Stimulated activated naive B cell treated with anti-CD40 and anti-IgM and Interleukin-4, amounts not matched to agents 10 μg/mL and 1 μg/mL and 100 μg/mL, for 72 hours (primary cell): ENCODE measurements at regions not wholly inside any gene's neighbourhood (a gene's known extent, or its start where the extent isn't known, plus 50 kb on each side); places are given as distances from the start of the nearest gene placed in this dataset.
A peak's percentile ranks its signal among the peaks of the same experiment; 100 is the strongest.

Experiments
- ATAC-seq, 2 donors: fragments of 150-1000 bp; cut with Tn5 transposase; replicated peaks; 2 replicates each; pipeline ENCODE4 v1.10.0; 2021; ENCODE audit warnings: moderate library complexity in 1 of 2
- DNase-seq: peaks from one replicate; pipeline ENCODE4 v3.0.0; 2021
- H3K27ac Mint-ChIP-seq: one replicate; pipeline ENCODE4 v1.8.0; 2022; ENCODE audit warnings: mild to moderate bottlenecking, mixed read lengths
- H3K27me3 Mint-ChIP-seq, 2 donors: one replicate each; pipeline ENCODE4 v1.8.0; 2022; ENCODE audit warnings: mixed read lengths in 2 of 2
- H3K36me3 Mint-ChIP-seq, 2 donors: one replicate each; pipeline ENCODE4 v1.8.0; 2022; ENCODE audit warnings: mixed read lengths in 2 of 2, mild to moderate bottlenecking in 1 of 2
- H3K4me1 Mint-ChIP-seq, 2 donors: one replicate each; pipeline ENCODE4 v1.8.0; 2022; ENCODE audit warnings: mixed read lengths in 2 of 2, mild to moderate bottlenecking in 1 of 2
- H3K4me3 Mint-ChIP-seq, 2 donors: one replicate each; pipeline ENCODE4 v1.8.0; 2022; ENCODE audit warnings: mild to moderate bottlenecking in 2 of 2, mixed read lengths in 2 of 2, moderate library complexity in 1 of 2
- H3K9me3 Mint-ChIP-seq, 2 donors: one replicate each; pipeline ENCODE4 v1.8.0; 2022; ENCODE audit warnings: mixed read lengths in 2 of 2, mild to moderate bottlenecking in 1 of 2

DNA sequence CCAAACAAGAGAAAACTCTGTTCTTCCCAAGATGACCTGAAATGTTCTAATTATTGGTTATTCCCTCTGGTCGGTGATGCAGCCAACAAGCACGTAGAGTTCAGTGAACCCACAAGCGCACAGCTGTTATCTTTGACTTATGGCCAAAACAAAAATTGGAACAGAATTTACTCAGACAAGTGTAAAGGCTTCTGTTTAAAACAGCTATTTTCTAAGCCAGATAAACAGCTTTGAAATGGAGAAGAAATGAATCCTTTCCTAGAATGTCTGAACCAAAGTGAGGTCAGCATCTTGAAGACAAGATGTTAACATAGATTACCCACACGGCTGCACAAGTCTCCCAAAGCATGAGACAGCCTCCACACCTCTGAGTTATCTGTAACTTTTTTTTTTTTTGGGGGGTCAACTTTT is 669.2 kb downstream of the DIAPH3 start:
- ATAC-seq (no peak), DNase-seq (no peak)
- H3K4me1 Mint-ChIP-seq: no peaks in the 10 kb centered on the region
- no peaks in the 10 kb centered on the region for H3K36me3 Mint-ChIP-seq
- H3K27me3 Mint-ChIP-seq: peaks cover 0 to 2% of the 10 kb centered on the region in 2 donors
- H3K27ac Mint-ChIP-seq: no peak overlapping the region
- H3K9me3 Mint-ChIP-seq: peaks cover under 1 to 4% of the 10 kb centered on the region in 2 donors
- no peak overlapping the region for H3K4me3 Mint-ChIP-seq

DNA sequence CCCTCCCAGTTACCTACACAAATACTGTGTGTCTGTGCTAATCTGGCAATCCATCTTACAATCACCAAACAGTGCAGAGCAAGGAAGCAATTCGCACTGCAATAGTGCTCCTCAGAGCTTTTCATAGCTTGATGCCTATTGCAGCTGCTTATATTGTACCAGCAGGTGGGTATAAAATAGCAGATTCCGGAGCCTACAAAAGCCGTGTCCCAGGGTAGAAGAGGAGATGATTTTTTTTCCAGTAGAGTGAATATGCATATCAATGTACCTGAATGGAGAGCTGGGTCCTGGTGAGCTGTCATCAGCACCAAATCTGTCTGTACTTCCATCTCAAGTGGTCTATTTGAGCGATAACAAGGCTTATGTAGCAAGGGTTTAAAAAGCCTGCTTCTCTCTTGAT is 668.4 kb downstream of the DIAPH3 start:
- peaks cover 3 to 6% of the 10 kb centered on the region in 2 donors for H3K9me3 Mint-ChIP-seq
- peaks cover 0 to 5% of the 10 kb centered on the region in 2 donors for H3K27me3 Mint-ChIP-seq
- no peaks in the 10 kb centered on the region for H3K4me1 Mint-ChIP-seq
- H3K36me3 Mint-ChIP-seq: no peaks in the 10 kb centered on the region
- H3K27ac Mint-ChIP-seq: no peak overlapping the region
- H3K4me3 Mint-ChIP-seq: no peak overlapping the region
- no peak for ATAC-seq
- no peak for DNase-seq

DNA sequence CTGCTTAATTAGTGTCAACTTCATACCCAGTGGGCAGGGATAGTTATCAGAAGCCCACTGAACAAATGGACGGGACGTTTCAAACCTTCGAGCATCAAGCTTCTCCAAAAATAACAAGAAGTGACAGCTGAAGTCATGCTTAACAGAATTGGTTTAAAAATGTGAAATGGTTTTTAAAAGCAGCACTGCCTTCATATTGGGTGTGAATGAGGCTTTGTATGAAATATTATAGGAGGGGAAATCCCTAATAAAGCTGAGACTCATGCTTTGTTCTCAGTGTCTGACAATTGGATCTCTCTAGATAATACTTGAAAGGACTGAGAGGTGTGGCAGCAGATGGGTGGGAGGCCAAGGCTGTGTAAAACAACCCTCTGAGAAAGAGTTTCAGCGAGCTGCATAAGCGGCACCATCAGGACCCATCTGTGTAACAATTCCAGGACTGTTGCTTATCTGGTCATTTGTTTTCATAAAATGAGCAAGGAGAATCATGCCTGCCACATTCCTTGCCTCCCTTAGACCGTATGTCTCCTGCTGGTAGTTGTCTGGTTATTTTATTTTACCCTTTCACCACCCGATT is 667.7 kb downstream of the DIAPH3 start:
- Mint-ChIP-seq H3K9me3 (peaks cover 3 to 6% of the 10 kb centered on the region in 2 donors), H3K27me3 (peaks cover 0 to 5% of the 10 kb centered on the region in 2 donors), H3K27ac (no peak overlapping the region), H3K4me3 (no peak overlapping the region), H3K36me3 (no peaks in the 10 kb centered on the region), H3K4me1 (no peaks in the 10 kb centered on the region)
- ATAC-seq: no peak
- no peak for DNase-seq

GRCh38 chr13:59497621-59498247 is 666.0 kb downstream of the DIAPH3 start:
- Mint-ChIP-seq H3K27ac (no peak overlapping the region), H3K27me3 (peaks cover 0 to 5% of the 10 kb centered on the region in 2 donors), H3K4me1 (no peaks in the 10 kb centered on the region), H3K4me3 (no peak overlapping the region), H3K36me3 (no peaks in the 10 kb centered on the region), H3K9me3 (peaks cover 3 to 6% of the 10 kb centered on the region in 2 donors)
- no peak for ATAC-seq
- DNase-seq: no peak

- Mint-ChIP-seq H3K27me3 (peaks cover 0 to 5% of the 10 kb centered on the region in 2 donors), H3K4me1 (no peaks in the 10 kb centered on the region), H3K36me3 (no peaks in the 10 kb centered on the region), H3K9me3 (peaks cover 3 to 6% of the 10 kb centered on the region in 2 donors), H3K27ac (no peak overlapping the region), H3K4me3 (no peak overlapping the region)
- ATAC-seq: no peak
- DNase-seq: no peak
These were observed 662.7 kb downstream of the DIAPH3 start for GRCh38 chr13:59501004-59501403.

DNA sequence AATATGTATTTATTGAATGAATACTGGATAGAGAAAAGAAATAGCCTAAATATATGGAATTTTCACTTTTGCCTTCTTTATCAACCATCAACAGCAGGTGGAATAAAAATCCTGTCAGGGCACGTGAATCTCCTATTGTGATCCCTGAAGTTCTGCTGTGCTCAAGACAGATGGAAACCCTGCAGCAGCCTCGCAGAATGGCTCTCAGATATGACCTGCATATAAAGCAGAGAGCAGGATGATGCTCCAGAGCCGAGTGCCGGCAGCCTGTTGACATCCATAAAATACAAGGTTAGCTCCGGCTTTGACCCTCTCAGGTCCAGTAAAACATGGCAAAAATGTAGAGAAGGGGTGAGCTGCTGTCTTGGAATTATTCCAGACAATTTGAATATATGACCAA is 659.3 kb downstream of the DIAPH3 start:
- H3K4me1 Mint-ChIP-seq: no peaks in the 10 kb centered on the region
- H3K36me3 Mint-ChIP-seq: no peaks in the 10 kb centered on the region
- DNase-seq: no peak
- no peak for ATAC-seq
- H3K27ac Mint-ChIP-seq: no peak overlapping the region
- H3K9me3 Mint-ChIP-seq: peaks cover 3% of the 10 kb centered on the region in 2 donors
- no peak overlapping the region for H3K4me3 Mint-ChIP-seq
- peaks cover 0 to 5% of the 10 kb centered on the region in 2 donors for H3K27me3 Mint-ChIP-seq

DNA sequence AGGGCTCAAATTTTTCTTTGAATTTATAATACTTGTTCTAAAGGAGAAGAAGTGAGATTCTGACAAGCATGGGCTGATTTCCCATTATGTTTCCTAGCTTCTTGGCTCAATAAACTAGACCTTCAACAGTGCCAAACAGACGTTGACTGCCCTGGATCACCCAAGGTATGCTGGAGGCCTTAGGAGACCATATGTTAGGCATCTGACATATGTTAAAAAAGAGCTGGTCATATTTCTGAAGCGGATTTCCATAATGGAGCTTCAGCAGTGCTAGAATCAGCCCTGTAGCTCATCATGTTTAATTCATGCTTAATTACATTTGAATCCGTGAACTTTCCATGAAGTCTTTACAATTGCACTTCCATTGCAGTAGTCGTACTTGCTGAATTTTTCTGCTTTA is 653.3 kb downstream of the DIAPH3 start:
- Mint-ChIP-seq H3K4me1 (no peaks in the 10 kb centered on the region), H3K27ac (no peak overlapping the region), H3K27me3 (no peaks in the 10 kb centered on the region)

DNA sequence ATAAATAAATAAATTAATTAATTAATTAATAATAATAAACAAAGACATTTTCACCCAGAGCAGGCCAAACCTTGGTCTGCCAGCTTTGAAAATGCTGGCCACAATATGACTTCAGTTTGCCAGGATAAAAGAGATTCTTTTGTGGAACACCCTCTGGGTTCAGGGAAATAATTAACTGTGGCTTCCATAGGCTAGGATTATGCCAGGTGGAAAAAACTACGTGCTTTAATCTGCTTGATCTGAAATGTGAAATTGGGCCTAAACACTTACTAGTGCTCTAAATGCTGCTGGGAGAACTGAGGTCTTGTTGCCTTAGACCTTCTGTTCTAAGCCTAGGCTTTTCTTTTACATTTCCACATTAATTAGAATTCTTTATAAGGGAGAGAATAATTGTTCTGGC is 650.0 kb downstream of the DIAPH3 start:
- Mint-ChIP-seq H3K36me3 (no peaks in the 10 kb centered on the region), H3K27ac (no peak overlapping the region), H3K4me3 (no peak overlapping the region), H3K27me3 (no peaks in the 10 kb centered on the region), H3K4me1 (no peaks in the 10 kb centered on the region), H3K9me3 (peaks cover 0 to 3% of the 10 kb centered on the region in 2 donors)
- DNase-seq (no peak), ATAC-seq (no peak)

More for the DNA sequence above, 653.3 kb downstream of the DIAPH3 start:
- Mint-ChIP-seq H3K4me3 (no peak overlapping the region), H3K9me3 (peaks cover 0 to 1% of the 10 kb centered on the region in 2 donors), H3K36me3 (no peaks in the 10 kb centered on the region)
- DNase-seq (no peak), ATAC-seq (no peak)

- H3K36me3 Mint-ChIP-seq: no peaks in the 10 kb centered on the region
- peaks cover 0 to 3% of the 10 kb centered on the region in 2 donors for H3K9me3 Mint-ChIP-seq
- DNase-seq: no peak
- H3K4me3 Mint-ChIP-seq: no peak overlapping the region
- H3K27me3 Mint-ChIP-seq: no peaks in the 10 kb centered on the region
- ATAC-seq: no peak
- H3K27ac Mint-ChIP-seq: no peak overlapping the region
- no peaks in the 10 kb centered on the region for H3K4me1 Mint-ChIP-seq
These were observed 649.4 kb downstream of the DIAPH3 start for GRCh38 chr13:59514316-59514715.

DNA sequence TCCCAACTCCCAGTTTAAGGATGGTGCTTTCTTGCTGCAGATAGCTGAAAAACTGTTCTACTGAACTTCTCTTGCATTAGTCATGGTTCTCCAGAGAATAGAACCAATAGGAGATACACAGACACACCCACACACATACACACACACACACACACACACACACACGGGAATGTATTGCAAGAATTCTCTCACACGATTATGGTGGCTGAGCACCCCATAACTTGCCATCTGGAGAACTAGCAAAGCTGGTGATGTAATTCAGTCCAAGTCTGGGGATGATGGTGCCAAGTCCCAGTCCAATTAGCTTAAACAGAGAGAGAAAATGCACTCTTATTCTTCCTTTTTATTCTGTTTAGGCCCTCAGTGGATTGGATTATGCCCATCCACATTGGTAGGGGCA is 643.9 kb downstream of the DIAPH3 start:
- no peak for ATAC-seq
- DNase-seq: no peak
- Mint-ChIP-seq H3K36me3 (no peaks in the 10 kb centered on the region), H3K4me1 (no peaks in the 10 kb centered on the region), H3K9me3 (peaks cover 3% of the 10 kb centered on the region in 2 donors), H3K27me3 (no peaks in the 10 kb centered on the region), H3K27ac (no peak overlapping the region), H3K4me3 (no peak overlapping the region)

- no peaks in the 10 kb centered on the region for H3K36me3 Mint-ChIP-seq
- H3K27ac Mint-ChIP-seq: no peak overlapping the region
- peaks cover 1 to 3% of the 10 kb centered on the region in 2 donors for H3K9me3 Mint-ChIP-seq
- H3K4me1 Mint-ChIP-seq: no peaks in the 10 kb centered on the region
- ATAC-seq (no peak), DNase-seq (no peak)
- H3K27me3 Mint-ChIP-seq: no peaks in the 10 kb centered on the region
- no peak overlapping the region for H3K4me3 Mint-ChIP-seq
These were observed 642.2 kb downstream of the DIAPH3 start for GRCh38 chr13:59521549-59521948.

- H3K4me1 Mint-ChIP-seq: no peaks in the 10 kb centered on the region
- H3K27me3 Mint-ChIP-seq: no peaks in the 10 kb centered on the region
- no peak overlapping the region for H3K27ac Mint-ChIP-seq
- H3K9me3 Mint-ChIP-seq: peaks cover 1 to 3% of the 10 kb centered on the region in 2 donors
- no peak overlapping the region for H3K4me3 Mint-ChIP-seq
- no peaks in the 10 kb centered on the region for H3K36me3 Mint-ChIP-seq
- ATAC-seq (no peak), DNase-seq (no peak)
These were observed 641.1 kb downstream of the DIAPH3 start for GRCh38 chr13:59522652-59523051.

DNA sequence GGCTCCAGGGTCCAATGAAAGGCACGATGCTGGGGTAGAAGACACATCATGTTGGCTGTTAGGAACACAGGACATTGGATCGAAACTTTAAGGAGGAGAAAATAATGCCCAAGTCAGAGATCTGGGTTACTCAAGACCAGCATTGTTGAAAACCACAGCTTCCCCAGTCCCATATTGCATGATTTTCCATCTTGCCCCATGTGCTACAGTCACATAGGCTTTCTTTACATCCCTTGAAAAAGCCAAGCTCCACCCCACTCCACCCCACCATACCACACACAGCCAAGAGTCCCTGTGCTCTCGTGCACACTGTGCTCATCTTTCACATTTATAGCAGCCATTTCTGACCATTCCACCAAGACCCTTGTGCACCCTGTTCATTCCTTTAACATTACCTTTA is 636.2 kb downstream of the DIAPH3 start:
- H3K36me3 Mint-ChIP-seq: no peaks in the 10 kb centered on the region
- H3K4me3 Mint-ChIP-seq: no peak overlapping the region
- H3K4me1 Mint-ChIP-seq: peaks cover 0 to 2% of the 10 kb centered on the region in 2 donors
- peaks cover 0 to 1% of the 10 kb centered on the region in 2 donors for H3K9me3 Mint-ChIP-seq
- no peaks in the 10 kb centered on the region for H3K27me3 Mint-ChIP-seq
- DNase-seq (no peak), ATAC-seq (no peak)
- no peak overlapping the region for H3K27ac Mint-ChIP-seq

DNA sequence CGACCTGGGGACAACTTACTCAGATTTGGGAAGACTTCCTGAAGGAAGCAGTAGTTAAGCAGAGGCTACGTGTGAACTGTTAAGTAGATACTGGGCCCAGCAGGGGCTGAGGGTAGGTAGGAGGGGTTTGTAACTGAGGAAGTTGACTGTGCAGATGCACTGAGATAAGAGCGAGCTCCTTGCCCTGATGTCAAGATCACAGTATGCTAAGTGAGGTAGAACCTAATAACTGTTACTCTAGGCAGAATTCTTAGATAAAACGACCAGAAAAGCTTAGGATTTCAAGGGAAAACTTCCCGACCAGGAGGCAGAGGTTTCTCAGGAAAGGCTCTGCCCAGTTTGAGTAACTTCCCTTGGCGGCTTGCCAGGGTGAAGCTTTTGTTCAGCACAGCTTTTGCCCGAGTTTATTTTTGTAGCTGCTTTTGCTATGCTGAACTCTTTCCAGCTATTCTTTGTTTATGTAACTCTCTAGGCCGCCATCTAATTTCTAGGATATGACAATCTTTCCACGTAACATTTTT is 632.1 kb downstream of the DIAPH3 start:
- H3K36me3 Mint-ChIP-seq: no peaks in the 10 kb centered on the region
- H3K27ac Mint-ChIP-seq: no peak overlapping the region
- no peaks in the 10 kb centered on the region for H3K27me3 Mint-ChIP-seq
- H3K4me1 Mint-ChIP-seq: peaks cover 0 to 2% of the 10 kb centered on the region in 2 donors
- DNase-seq: no peak
- no peak overlapping the region for H3K4me3 Mint-ChIP-seq
- H3K9me3 Mint-ChIP-seq: no peaks in the 10 kb centered on the region
- ATAC-seq: peak in 1 of 2 donors; percentile 50

- Mint-ChIP-seq H3K9me3 (no peaks in the 10 kb centered on the region), H3K27me3 (no peaks in the 10 kb centered on the region), H3K4me1 (peaks cover 0 to 2% of the 10 kb centered on the region in 2 donors), H3K4me3 (no peak overlapping the region), H3K36me3 (no peaks in the 10 kb centered on the region), H3K27ac (no peak overlapping the region)
- no peak for ATAC-seq
- no peak for DNase-seq
These were observed 631.3 kb downstream of the DIAPH3 start for GRCh38 chr13:59532405-59532804.
